ENCODE measurements at regions not wholly inside any gene's neighbourhood (a gene's known extent, or its start where the extent isn't known, plus 50 kb on each side); places are given as distances from the start of the nearest gene placed in this dataset.

GRCh38 chr1:48164571-48164970, 57.9 kb upstream of the SLC5A9 start:
- intact Hi-C loops (cut with DNase I), result no loop called here
- no peak for ATAC-seq (ENCODE audit: poor library complexity)
- no peak for DNase-seq

GRCh38 chr1:48160486-48161132, 61.9 kb upstream of the SLC5A9 start:
- intact Hi-C loops (cut with DNase I), result no loop called here
- ATAC-seq (ENCODE audit: poor library complexity), result peak; percentile 87

GRCh38 chr1:48139275-48139674, 83.2 kb upstream of the SLC5A9 start:
- no peak for ATAC-seq (ENCODE audit: poor library complexity)
- DNase-seq, result no peak

More at GRCh38 chr1:48160486-48161132, 61.9 kb upstream of the SLC5A9 start:
- no peak for DNase-seq

GRCh38 chr1:48127735-48128685, 94.5 kb upstream of the SLC5A9 start:
- no peak for ATAC-seq (ENCODE audit: poor library complexity)
- no peak for DNase-seq
- intact Hi-C loops (cut with DNase I), result no loop called here

More at GRCh38 chr1:48139275-48139674, 83.2 kb upstream of the SLC5A9 start:
- intact Hi-C loops (cut with DNase I), result no loop called here

- DNase-seq (no peak), ATAC-seq (ENCODE audit: poor library complexity) (no peak)
- intact Hi-C loops (cut with DNase I), result no loop called here
Observed at GRCh38 chr1:48123647-48124046, 98.9 kb upstream of the SLC5A9 start.

GRCh38 chr1:48121955-48122354, 100.6 kb upstream of the SLC5A9 start:
- DNase-seq, result no peak
- ATAC-seq (ENCODE audit: poor library complexity), result no peak
- intact Hi-C loops (cut with DNase I), result no loop called here

GRCh38 chr1:48120621-48121020, 101.9 kb upstream of the SLC5A9 start:
- DNase-seq (no peak), ATAC-seq (ENCODE audit: poor library complexity) (no peak)
- intact Hi-C loops (cut with DNase I), result no loop called here

- intact Hi-C loops (cut with DNase I), result no loop called here
- ATAC-seq (ENCODE audit: poor library complexity) (no peak), DNase-seq (no peak)
Observed at GRCh38 chr1:48115835-48116234, 106.7 kb upstream of the SLC5A9 start.

- no peak for DNase-seq
- peak; percentile 56 for ATAC-seq (ENCODE audit: poor library complexity)
- intact Hi-C loops (cut with DNase I), result loop anchor here (5.0 kb wide), 1 partner anchor 88 kb away; no protein-coding TSS in a partner anchor
Observed at GRCh38 chr1:48114596-48115382, 107.7 kb upstream of the SLC5A9 start.

- DNase-seq (no peak), ATAC-seq (ENCODE audit: poor library complexity) (peak; percentile 73)
- intact Hi-C loops (cut with DNase I), result loop anchor here (5.0 to 10.0 kb wide), 2 partner anchors 93 to 125 kb away; no protein-coding TSS in a partner anchor
Observed at GRCh38 chr1:48109390-48110013, 112.3 kb upstream of the TRABD2B start.

GRCh38 chr1:48107516-48107915, 110.3 kb upstream of the TRABD2B start:
- ATAC-seq (ENCODE audit: poor library complexity) (no peak), DNase-seq (no peak)
- intact Hi-C loops (cut with DNase I), result loop anchor here (10.0 kb wide), 1 partner anchor 127 kb away; no protein-coding TSS in a partner anchor

- intact Hi-C loops (cut with DNase I), result loop anchor here (10.0 kb wide), 1 partner anchor 129 kb away; no protein-coding TSS in a partner anchor
- ATAC-seq (ENCODE audit: poor library complexity) (no peak), DNase-seq (no peak)
Observed at GRCh38 chr1:48106049-48106448, 108.9 kb upstream of the TRABD2B start.

- no peak for ATAC-seq (ENCODE audit: poor library complexity)
- intact Hi-C loops (cut with DNase I), result loop anchor here (10.0 kb wide), 1 partner anchor 130 kb away; no protein-coding TSS in a partner anchor
Observed at GRCh38 chr1:48105165-48105564, 108.0 kb upstream of the TRABD2B start.

GRCh38 chr1:48103495-48103894, 106.3 kb upstream of the TRABD2B start:
- no peak for DNase-seq
- no peak for ATAC-seq (ENCODE audit: poor library complexity)
- intact Hi-C loops (cut with DNase I), result loop anchor here (10.0 kb wide), 1 partner anchor 131 kb away; no protein-coding TSS in a partner anchor

More at GRCh38 chr1:48105165-48105564, 108.0 kb upstream of the TRABD2B start:
- DNase-seq, result no peak

GRCh38 chr1:48102766-48103165, 105.6 kb upstream of the TRABD2B start:
- DNase-seq (no peak), ATAC-seq (ENCODE audit: poor library complexity) (no peak)
- intact Hi-C loops (cut with DNase I), result loop anchor here (10.0 kb wide), 1 partner anchor 132 kb away; no protein-coding TSS in a partner anchor

GRCh38 chr1:48099072-48099773, 102.0 kb upstream of the TRABD2B start:
- intact Hi-C loops (cut with DNase I), result no loop called here
- no peak for ATAC-seq (ENCODE audit: poor library complexity)
- DNase-seq, result no peak

- ATAC-seq (ENCODE audit: poor library complexity), result peak; percentile 78
- DNase-seq, result peak; percentile 63
- intact Hi-C loops (cut with DNase I), result no loop called here
Observed at GRCh38 chr1:48093696-48094528, 96.7 kb upstream of the TRABD2B start.

Measured in Right ventricle myocardium superior (tissue), 1 donor.